SU-DHL-6 (cell line): ENCODE measurements at regions not wholly inside any gene's neighbourhood (a gene's known extent, or its start where the extent isn't known, plus 50 kb on each side); places are given as distances from the start of the nearest gene placed in this dataset.

ENCODE experiments used
- H2AFZ ChIP-seq: fragments of 200-600 bp; sonication (generic); 2 replicates; pipeline ENCODE4 v1.6.1; 2014; ENCODE audit warnings: low read depth, mild to moderate bottlenecking, moderate library complexity, mixed read lengths, antibody characterized with exemption, low read length; ENCODE audit not compliant: severe bottlenecking
- H3F3A ChIP-seq: fragments of 200-600 bp; shearing (Covaris generic); 2 replicates; pipeline ENCODE4 v1.6.0; 2016; ENCODE audit warnings: antibody characterized with exemption, mild to moderate bottlenecking; ENCODE audit not compliant: insufficient read depth
- H3K27ac ChIP-seq: fragments of 200-600 bp; sonication (generic); 2 replicates; pipeline ENCODE4 v1.5.1; 2016; ENCODE audit warnings: low read depth, mild to moderate bottlenecking, low read length, moderate library complexity, mixed read lengths
- H3K27me3 ChIP-seq: fragments of 200-600 bp; sonication (generic), shearing (Covaris generic); 2 replicates; pipeline ENCODE4 v1.6.0; 2014; ENCODE audit warnings: mild to moderate bottlenecking, low read length
- H3K36me3 ChIP-seq: fragments of 200-600 bp; sonication (generic); 2 replicates; pipeline ENCODE4 v1.6.1; 2014; ENCODE audit warnings: mild to moderate bottlenecking, low read length, mixed read lengths
- H3K4me2 ChIP-seq: fragments of 300-600, 200-600 bp; shearing (Covaris generic), sonication (generic); 2 replicates; pipeline ENCODE4 v1.6.0; 2014; ENCODE audit warnings: low read length, low read depth, mild to moderate bottlenecking; ENCODE audit not compliant: poor library complexity, severe bottlenecking
- H3K4me3 ChIP-seq: fragments of 200-600 bp; sonication (generic); 2 replicates; pipeline ENCODE4 v1.5.1; 2014; ENCODE audit warnings: antibody characterized with exemption, low read length, mild to moderate bottlenecking, mixed read lengths; ENCODE audit not compliant: insufficient read depth, poor library complexity, severe bottlenecking
- H3K79me2 ChIP-seq: fragments of 200-600 bp; sonication (generic); 2 replicates; pipeline ENCODE4 v1.6.1; 2014; ENCODE audit warnings: mild to moderate bottlenecking, low read length, moderate library complexity; ENCODE audit not compliant: insufficient read depth
- H3K9ac ChIP-seq: fragments of 200-600 bp; sonication (generic); 2 replicates; pipeline ENCODE4 v1.7.0; 2014; ENCODE audit warnings: mild to moderate bottlenecking, low read length
- H3K9me2 ChIP-seq: fragments of 200-600 bp; sonication (generic); replicated peaks from 2 replicates; pipeline ENCODE4 v1.6.1; 2014; ENCODE audit warnings: low read length; ENCODE audit not compliant: insufficient read depth
- H3K9me3 ChIP-seq: fragments of 200-600 bp; sonication (generic); 2 replicates; pipeline ENCODE4 v1.6.1; 2014; ENCODE audit warnings: low read length, mixed read lengths; ENCODE audit not compliant: insufficient read depth
- H4K20me1 ChIP-seq: fragments of 200-600 bp; sonication (generic); 2 replicates; pipeline ENCODE4 v1.6.1; 2014; ENCODE audit warnings: low read depth, mild to moderate bottlenecking, antibody characterized with exemption, low read length, moderate library complexity, mixed read lengths
- EZH2phosphoT487 ChIP-seq: fragments of 200-600 bp; sonication (generic), shearing (Covaris generic); conservative IDR thresholded peaks from 2 replicates; pipeline ENCODE4 v1.6.1; 2018; ENCODE audit warnings: mild to moderate bottlenecking, antibody characterized with exemption, low read length, moderate library complexity, mixed read lengths
- TF ChIP-seq, protein P1 (sequence below): fragments of 200-600 bp; sonication (generic); IDR thresholded peaks from one replicate; pipeline ENCODE4 v1.5.1; 2017; ENCODE audit warnings: antibody characterized with exemption, mild to moderate bottlenecking, low read length, moderate library complexity; ENCODE audit not compliant: insufficient read depth, poor library complexity, severe bottlenecking

GRCh38 chr15:85992224-85992623, 87.4 kb upstream of the AGBL1 start:
- Histone ChIP-seq H3K9me2 (no peaks in the 10 kb centered on the region), H3K9ac (no peak overlapping the region)
- no peak for TF ChIP-seq EZH2phosphoT487

DNA sequence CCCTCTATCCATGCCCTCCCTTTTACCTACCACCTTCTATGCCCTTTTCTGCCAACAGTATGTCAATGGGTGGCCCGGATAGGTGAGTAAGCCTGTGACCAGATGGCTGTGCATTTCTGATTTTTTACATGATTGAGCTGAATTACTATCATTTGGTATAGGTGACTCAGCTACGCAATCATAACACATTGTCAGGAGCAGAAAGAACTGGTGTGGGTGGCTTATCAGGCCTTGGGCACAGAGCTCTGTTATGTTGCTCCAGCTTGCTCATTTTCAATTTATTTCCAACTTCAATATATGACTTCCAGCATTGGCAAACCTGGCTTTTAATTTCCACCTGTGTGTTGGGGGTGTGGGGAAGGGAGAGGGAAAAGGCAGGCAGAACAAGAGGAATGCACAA, 86.6 kb upstream of the AGBL1 start:
- Histone ChIP-seq H3K27me3 (no peaks in the 10 kb centered on the region), H2AFZ (no peak overlapping the region), H3K4me3 (no peak overlapping the region), H3K9me2 (no peaks in the 10 kb centered on the region), H3K4me2 (no peak overlapping the region), H3K27ac (no peak overlapping the region), H3K79me2 (no peaks in the 10 kb centered on the region), H3F3A (no peaks in the 10 kb centered on the region), H4K20me1 (no peaks in the 10 kb centered on the region), H3K36me3 (no peaks in the 10 kb centered on the region), H3K9ac (no peak overlapping the region), H3K9me3 (no peaks in the 10 kb centered on the region)
- TF ChIP-seq, protein P1, sequence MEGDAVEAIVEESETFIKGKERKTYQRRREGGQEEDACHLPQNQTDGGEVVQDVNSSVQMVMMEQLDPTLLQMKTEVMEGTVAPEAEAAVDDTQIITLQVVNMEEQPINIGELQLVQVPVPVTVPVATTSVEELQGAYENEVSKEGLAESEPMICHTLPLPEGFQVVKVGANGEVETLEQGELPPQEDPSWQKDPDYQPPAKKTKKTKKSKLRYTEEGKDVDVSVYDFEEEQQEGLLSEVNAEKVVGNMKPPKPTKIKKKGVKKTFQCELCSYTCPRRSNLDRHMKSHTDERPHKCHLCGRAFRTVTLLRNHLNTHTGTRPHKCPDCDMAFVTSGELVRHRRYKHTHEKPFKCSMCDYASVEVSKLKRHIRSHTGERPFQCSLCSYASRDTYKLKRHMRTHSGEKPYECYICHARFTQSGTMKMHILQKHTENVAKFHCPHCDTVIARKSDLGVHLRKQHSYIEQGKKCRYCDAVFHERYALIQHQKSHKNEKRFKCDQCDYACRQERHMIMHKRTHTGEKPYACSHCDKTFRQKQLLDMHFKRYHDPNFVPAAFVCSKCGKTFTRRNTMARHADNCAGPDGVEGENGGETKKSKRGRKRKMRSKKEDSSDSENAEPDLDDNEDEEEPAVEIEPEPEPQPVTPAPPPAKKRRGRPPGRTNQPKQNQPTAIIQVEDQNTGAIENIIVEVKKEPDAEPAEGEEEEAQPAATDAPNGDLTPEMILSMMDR = no peak
- TF ChIP-seq EZH2phosphoT487 = no peak

More at GRCh38 chr15:85992224-85992623, 87.4 kb upstream of the AGBL1 start:
- no peak overlapping the region for H3K4me2 ChIP-seq
- no peaks in the 10 kb centered on the region for H4K20me1 ChIP-seq
- no peaks in the 10 kb centered on the region for H3F3A ChIP-seq
- H3K36me3 ChIP-seq = no peaks in the 10 kb centered on the region
- no peaks in the 10 kb centered on the region for H3K27me3 ChIP-seq
- H3K9me3 ChIP-seq = no peaks in the 10 kb centered on the region
- H3K4me3 ChIP-seq = no peak overlapping the region
- no peak overlapping the region for H2AFZ ChIP-seq
- no peaks in the 10 kb centered on the region for H3K79me2 ChIP-seq
- no peak overlapping the region for H3K27ac ChIP-seq

- Histone ChIP-seq H3K9ac (no peak overlapping the region), H3K9me2 (no peaks in the 10 kb centered on the region), H3K27me3 (no peaks in the 10 kb centered on the region), H4K20me1 (no peaks in the 10 kb centered on the region), H3K79me2 (no peaks in the 10 kb centered on the region), H3K4me2 (no peak overlapping the region), H3K4me3 (no peak overlapping the region), H3F3A (no peaks in the 10 kb centered on the region), H3K9me3 (no peaks in the 10 kb centered on the region), H2AFZ (no peak overlapping the region), H3K27ac (no peak overlapping the region), H3K36me3 (no peaks in the 10 kb centered on the region)
- no peak for TF ChIP-seq EZH2phosphoT487
- TF ChIP-seq, protein P1 = no peak
Measured at GRCh38 chr15:85997618-85998017, 82.1 kb upstream of the AGBL1 start.

DNA sequence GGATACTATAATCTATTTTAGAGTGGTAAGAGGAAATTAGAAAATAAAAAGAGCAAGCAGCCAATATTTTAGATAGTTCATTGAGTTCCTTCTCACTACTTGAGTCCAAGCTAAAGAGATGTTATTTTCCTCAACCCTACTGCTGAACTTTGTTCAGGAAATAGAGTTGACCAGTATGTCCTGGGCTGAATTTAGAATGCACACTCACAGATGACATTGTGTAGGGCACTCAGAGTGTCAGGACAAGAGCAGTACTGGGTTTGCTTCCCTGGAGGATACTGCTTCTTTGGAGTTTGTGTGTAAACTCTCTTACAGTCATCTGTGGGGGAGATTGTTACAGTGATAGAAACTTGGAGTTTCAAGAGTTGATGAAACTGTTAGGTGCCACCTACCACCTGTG, 80.0 kb upstream of the AGBL1 start:
- Histone ChIP-seq H2AFZ (no peak overlapping the region), H3F3A (no peaks in the 10 kb centered on the region), H3K27ac (no peak overlapping the region), H3K27me3 (no peaks in the 10 kb centered on the region), H3K4me3 (no peak overlapping the region), H3K4me2 (no peak overlapping the region), H3K36me3 (no peaks in the 10 kb centered on the region), H3K9ac (no peak overlapping the region), H3K79me2 (no peaks in the 10 kb centered on the region), H4K20me1 (no peaks in the 10 kb centered on the region), H3K9me3 (no peaks in the 10 kb centered on the region), H3K9me2 (no peaks in the 10 kb centered on the region)
- TF ChIP-seq, protein P1 = no peak
- no peak for TF ChIP-seq EZH2phosphoT487
